ENCODE measurements at regions not wholly inside any gene's neighbourhood (a gene's known extent, or its start where the extent isn't known, plus 50 kb on each side); places are given as distances from the start of the nearest gene placed in this dataset.

DNA sequence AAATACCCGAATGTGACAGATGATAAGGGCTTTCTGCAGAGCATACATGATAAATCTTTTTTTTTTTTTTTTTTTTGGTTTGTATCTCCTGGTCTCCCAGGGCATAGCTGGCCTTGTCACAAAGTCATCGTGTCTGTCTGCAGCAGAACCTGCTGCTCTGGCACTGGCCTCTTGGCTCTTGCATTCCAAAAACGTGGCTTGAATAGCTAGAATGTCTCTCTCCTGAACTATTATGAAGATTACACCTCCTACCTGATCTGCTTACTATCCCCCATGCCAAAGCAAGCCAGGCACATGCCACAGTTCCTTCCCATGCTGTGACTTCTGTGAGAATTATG is 50.4 kb upstream of the SCRG1 start:
- DNase-seq (ENCODE audit: low read depth in 1 of 2, low spot score in 2 of 2) (no peak), FAIRE-seq (no peak)
- Histone ChIP-seq H4K20me1 (replicated peaks in 1 of 2; ENCODE audit: control insufficient read depth in 1 of 2, insufficient read depth in 2 of 2, low read length in 2 of 2) (no peaks in the 10 kb centered on the region), H2BK20ac (ENCODE audit: low read length) (no peak overlapping the region), H3K79me1 (ENCODE audit: low read depth, low read length) (no peaks in the 10 kb centered on the region), H3K4me3 (ENCODE audit: extremely low read depth in 1 of 4, insufficient read depth in 2 of 4, low read depth in 3 of 4, low read length in 4 of 4) (no peak overlapping the region), H3K79me2 (ENCODE audit: control insufficient read depth in 1 of 2, insufficient read depth in 2 of 2, low read length in 2 of 2) (no peaks in the 10 kb centered on the region), H3K4me1 (replicated peaks in 1 of 4; ENCODE audit: control insufficient read depth in 3 of 4, insufficient read depth in 4 of 4, low read length in 3 of 4) (no peaks in the 10 kb centered on the region), H3K23ac (ENCODE audit: insufficient read length) (no peak overlapping the region), H2AFZ (ENCODE audit: low read length) (no peak overlapping the region), H4K5ac (ENCODE audit: insufficient read length, low read depth, low read length) (no peak overlapping the region), H2BK5ac (ENCODE audit: low read depth, low read length) (no peak overlapping the region), H3K56ac (replicated peaks; ENCODE audit: insufficient read length, low read depth, low read length) (no peak overlapping the region), H3K18ac (ENCODE audit: extremely low read depth, low read length) (no peak overlapping the region), H3K27me3 (replicated peaks in 1 of 4; ENCODE audit: control insufficient read depth in 3 of 4, extremely low read depth in 1 of 4, insufficient read depth in 3 of 4, low read length in 3 of 4) (no peaks in the 10 kb centered on the region), H2BK15ac (ENCODE audit: low read length) (no peak overlapping the region), H2AK5ac (ENCODE audit: low read depth, low read length) (no peak overlapping the region), H3K9me3 (ENCODE audit: insufficient read depth in 2 of 2, low read depth in 1 of 2, low read length in 1 of 2) (no peaks in the 10 kb centered on the region), H3K4ac (replicated peaks; ENCODE audit: insufficient read length, low read depth, low read length) (no peak overlapping the region), H2BK12ac (ENCODE audit: low read depth, low read length) (no peak overlapping the region), H3K4me2 (ENCODE audit: insufficient read depth in 1 of 2, low read depth in 2 of 2, low read length in 2 of 2) (no peak overlapping the region), H4K91ac (replicated peaks; ENCODE audit: insufficient read length, low read length) (no peak overlapping the region), H3K36me3 (ENCODE audit: control insufficient read depth in 2 of 4, insufficient read depth in 4 of 4, low read length in 3 of 4) (no peaks in the 10 kb centered on the region), H3K14ac (ENCODE audit: insufficient read length) (no peak overlapping the region), H4K8ac (ENCODE audit: extremely low read depth, insufficient read depth, low read length) (no peak overlapping the region), H3K27ac (ENCODE audit: low read depth, low read length) (no peak overlapping the region), H2BK120ac (replicated peaks; ENCODE audit: low read depth, low read length) (no peak overlapping the region), H3K9ac (replicated peaks in 1 of 4; ENCODE audit: extremely low read depth in 1 of 4, low read depth in 3 of 4, low read length in 3 of 4) (no peak overlapping the region), H3K23me2 (ENCODE audit: low read depth, low read length) (no peaks in the 10 kb centered on the region)
- ChIA-PET POLR2A (ENCODE audit: partially characterized antibody) (no interaction called here), CTCF (ENCODE audit: partially characterized antibody) (interaction anchor here (0.9 to 1.2 kb wide), 2 partner anchors 28 to 29 kb away, joined by 4 read pairs; no protein-coding TSS in a partner anchor)
- 66% methylated on average over 3 of the region's 3 CpGs; no CpG with 5 or more reads in 1 of the 2 experiments for WGBS, 2 experiments (ENCODE audit: extremely low coverage in 1 of 2, insufficient coverage in 1 of 2, insufficient read length in 1 of 2, insufficient replicate concordance in 2 of 2, low coverage in 1 of 2, low lambda C conversion rate in 2 of 2, missing lambda C conversion rate in 1 of 2)
- TF ChIP-seq TAF7 (optimal IDR thresholded peaks at IDR 0.05; ENCODE audit: borderline replicate concordance, low read depth, low read length) (no peak), E2F6 (IDR thresholded peaks at IDR 0.05) (no peak), ZNF274 (IDR thresholded peaks at IDR 0.05; ENCODE audit: borderline replicate concordance, extremely low read depth, low read length) (no peak), JUN (IDR thresholded peaks at IDR 0.05; ENCODE audit: low read depth, low read length) (no peak), BCL11A (IDR thresholded peaks at IDR 0.05; ENCODE audit: low read depth in 2 of 2, low read length in 2 of 2) (no peak), EGR1 (IDR thresholded peaks at IDR 0.05; ENCODE audit: borderline replicate concordance, low read depth, low read length) (no peak), RFX5 (IDR thresholded peaks at IDR 0.05; ENCODE audit: borderline replicate concordance, low read depth, low read length) (no peak), USF2 (IDR thresholded peaks at IDR 0.05; ENCODE audit: low read length) (no peak), CTBP2 (IDR thresholded peaks at IDR 0.05; ENCODE audit: borderline replicate concordance, insufficient read depth, insufficient read length, low read length) (no peak)
- TF ChIP-seq, protein P1, sequence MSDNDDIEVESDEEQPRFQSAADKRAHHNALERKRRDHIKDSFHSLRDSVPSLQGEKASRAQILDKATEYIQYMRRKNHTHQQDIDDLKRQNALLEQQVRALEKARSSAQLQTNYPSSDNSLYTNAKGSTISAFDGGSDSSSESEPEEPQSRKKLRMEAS (IDR thresholded peaks at IDR 0.05), result no peak

Measured in H1 (cell line).